ENCODE measurements at regions not wholly inside any gene's neighbourhood (a gene's known extent, or its start where the extent isn't known, plus 50 kb on each side); places are given as distances from the start of the nearest gene placed in this dataset.

GRCh38 chr4:128589384-128589965 is 220.0 kb upstream of the JADE1 start:
- no peak for TF ChIP-seq CTCF (IDR thresholded peaks at IDR 0.05; ENCODE audit: low read depth, low read length)

GRCh38 chr4:128587382-128587781 is 222.1 kb upstream of the JADE1 start:
- TF ChIP-seq CTCF (IDR thresholded peaks at IDR 0.05; ENCODE audit: low read depth, low read length) = no peak
- DNase-seq (ENCODE audit: extremely low read depth, low read depth) = no peak

More at GRCh38 chr4:128589384-128589965, 220.0 kb upstream of the JADE1 start:
- DNase-seq (ENCODE audit: extremely low read depth, low read depth) = no peak

DNA sequence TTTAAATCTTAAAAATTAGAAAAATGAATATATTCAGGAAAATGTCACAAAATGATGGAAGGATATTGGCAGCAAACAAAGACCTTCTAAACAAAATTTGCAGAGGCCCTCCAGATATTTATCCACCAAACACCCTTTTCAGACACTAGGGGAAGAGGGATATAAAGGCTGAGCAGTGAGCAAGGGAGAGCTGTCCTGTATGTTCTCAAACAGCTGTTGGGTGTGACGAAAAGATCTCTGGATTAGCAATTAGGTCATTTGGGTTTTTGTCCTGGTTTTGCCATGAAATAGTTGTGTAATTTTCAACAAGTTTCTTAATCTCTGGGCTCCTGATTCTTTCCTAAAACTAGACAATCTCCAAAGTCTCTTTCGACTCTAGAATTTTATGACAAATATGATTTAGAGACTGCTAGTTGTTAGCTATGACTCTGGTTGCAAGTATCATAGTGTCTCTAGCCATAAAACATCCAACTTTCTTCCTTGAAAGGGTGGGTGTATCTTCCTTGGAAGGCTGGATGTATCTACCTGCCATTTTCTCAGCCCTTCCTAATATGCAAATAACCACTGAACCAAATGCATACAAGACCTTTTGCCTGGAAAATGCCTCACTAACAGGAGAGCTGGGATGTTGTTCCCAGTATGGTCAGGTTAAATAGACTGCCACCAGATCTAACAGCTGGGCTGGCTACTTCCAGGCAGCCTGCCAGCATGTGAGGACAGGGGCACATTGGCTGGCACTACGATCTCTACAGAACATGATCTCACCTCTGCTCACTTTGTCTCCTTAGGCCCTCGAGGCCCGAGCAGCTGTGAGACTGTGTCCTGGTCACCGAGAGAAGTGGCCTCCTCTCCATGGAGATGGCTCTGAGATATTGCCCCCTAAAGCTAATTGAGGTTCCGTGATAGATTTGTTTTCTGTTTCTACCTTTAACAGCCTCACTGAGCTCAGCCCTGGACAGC is 225.5 kb upstream of the JADE1 start:
- no peak for TF ChIP-seq CTCF (IDR thresholded peaks at IDR 0.05; ENCODE audit: low read depth, low read length)
- DNase-seq (ENCODE audit: extremely low read depth, low read depth) = no peak

GRCh38 chr4:128582427-128582870 is 227.1 kb upstream of the JADE1 start:
- TF ChIP-seq CTCF (IDR thresholded peaks at IDR 0.05; ENCODE audit: low read depth, low read length) = no peak
- no peak for DNase-seq (ENCODE audit: extremely low read depth, low read depth)

DNA sequence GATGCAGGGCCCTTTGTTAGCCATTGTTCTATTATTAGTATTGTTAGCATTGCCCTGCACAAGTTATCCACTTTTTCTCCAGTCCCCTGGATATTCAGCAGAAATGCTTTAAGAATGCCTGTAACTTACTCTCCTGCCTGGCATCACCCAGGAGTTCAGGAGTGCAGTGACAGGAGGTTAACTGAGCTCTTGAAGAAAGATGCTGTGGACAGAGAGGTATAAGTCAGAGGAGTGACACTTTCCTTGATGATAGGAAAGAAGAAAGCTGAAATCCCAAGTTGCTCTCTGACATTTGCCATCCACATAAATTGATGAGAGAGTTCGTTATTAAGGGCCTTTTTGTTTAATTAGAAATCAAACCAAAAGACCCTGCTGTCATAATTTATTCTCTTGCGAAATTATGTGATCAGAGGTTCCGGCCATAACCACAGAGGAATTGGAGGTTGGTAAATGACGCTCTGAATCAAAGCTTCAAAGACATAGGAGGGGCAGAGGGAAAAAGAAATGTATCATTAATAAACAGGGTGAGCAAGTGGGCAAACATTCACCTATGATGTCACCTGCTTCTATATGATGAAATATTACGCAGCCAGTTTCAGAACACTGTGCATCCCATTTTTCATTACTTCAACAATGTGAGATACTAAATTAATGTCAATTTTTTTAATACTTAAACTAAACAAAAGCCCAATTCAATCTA is 230.2 kb upstream of the JADE1 start:
- DNase-seq (ENCODE audit: extremely low read depth, low read depth) = no peak
- no peak for TF ChIP-seq CTCF (IDR thresholded peaks at IDR 0.05; ENCODE audit: low read depth, low read length)

DNA sequence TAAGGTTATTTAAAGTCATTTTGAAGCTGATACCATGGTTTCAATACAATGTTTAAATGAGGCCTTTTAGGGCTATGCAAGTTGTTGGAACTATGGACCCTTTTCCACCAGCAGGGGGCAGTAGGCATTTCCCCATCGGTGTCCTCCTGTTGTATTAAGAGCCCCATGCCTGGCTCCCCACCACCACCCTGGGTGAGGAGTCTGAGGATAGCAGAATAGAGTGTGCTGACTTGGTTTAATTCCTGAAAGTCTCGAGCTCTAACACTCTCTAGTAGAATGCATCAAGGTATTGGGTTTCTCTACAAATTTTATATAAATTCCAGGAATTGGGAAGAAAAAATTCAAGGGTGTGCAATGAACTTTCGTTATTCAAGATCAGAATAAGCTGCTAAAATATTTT is 234.8 kb upstream of the JADE1 start:
- DNase-seq (ENCODE audit: extremely low read depth, low read depth) = no peak
- TF ChIP-seq CTCF (IDR thresholded peaks at IDR 0.05; ENCODE audit: low read depth, low read length) = peak; percentile 41

Measured in AG09319 (cell line).